Astrocyte (in vitro differentiated cells and primary cell): ENCODE measurements at regions not wholly inside any gene's neighbourhood (a gene's known extent, or its start where the extent isn't known, plus 50 kb on each side); places are given as distances from the start of the nearest gene placed in this dataset.

ENCODE experiments used
- CTCF ChIP-seq: IDR thresholded peaks from 2 replicates; pipeline ENCODE4 v1.5.1; 2011; ENCODE audit warnings: low read depth, mild to moderate bottlenecking, inconsistent platforms, low read length, moderate library complexity; ENCODE audit not compliant: insufficient read depth
- EZH2 ChIP-seq: IDR thresholded peaks from 2 replicates; pipeline ENCODE4 v1.6.1; 2012; ENCODE audit warnings: mild to moderate bottlenecking, low read length, inconsistent platforms; ENCODE audit not compliant: insufficient read depth

GRCh38 chr10:120105492-120105891, 213.0 kb downstream of the SEC23IP start:
- TF ChIP-seq CTCF (no peak), EZH2 (no peak)
